Subcutaneous adipose tissue (tissue), 1 donor: ENCODE measurements at regions not wholly inside any gene's neighbourhood (a gene's known extent, or its start where the extent isn't known, plus 50 kb on each side); places are given as distances from the start of the nearest gene placed in this dataset.

Source experiments
- CTCF ChIP-seq: fragments of 450-650 bp; IDR thresholded peaks from one replicate; pipeline ENCODE4 v1.5.1; 2016; ENCODE audit warnings: low read depth, mild to moderate bottlenecking, control low read depth, antibody characterized with exemption, moderate library complexity

- no peak for TF ChIP-seq CTCF
Measured at GRCh38 chr20:47906348-47906660, 121.0 kb upstream of the SULF2 start.

GRCh38 chr20:47905628-47906347 is 120.5 kb upstream of the SULF2 start:
- TF ChIP-seq CTCF = no peak

- TF ChIP-seq CTCF = no peak
Measured at GRCh38 chr20:47897461-47897860, 112.2 kb upstream of the SULF2 start.

GRCh38 chr20:47888351-47888750 is 103.1 kb upstream of the SULF2 start:
- no peak for TF ChIP-seq CTCF

GRCh38 chr20:47887477-47888080 is 102.3 kb upstream of the SULF2 start:
- no peak for TF ChIP-seq CTCF

- no peak for TF ChIP-seq CTCF
Measured at GRCh38 chr20:47887064-47887463, 101.8 kb upstream of the SULF2 start.

- no peak for TF ChIP-seq CTCF
Measured at GRCh38 chr20:47886454-47887041, 101.3 kb upstream of the SULF2 start.
